GM19351 (cell line): ENCODE measurements at regions not wholly inside any gene's neighbourhood (a gene's known extent, or its start where the extent isn't known, plus 50 kb on each side); places are given as distances from the start of the nearest gene placed in this dataset.

Source experiments
- ATAC-seq: cut with Tn5 transposase; IDR thresholded peaks from one replicate; pipeline ENCODE4 v1.9.1; 2021; ENCODE audit warnings: mild to moderate bottlenecking, moderate library complexity; ENCODE audit not compliant: unreplicated experiment

- ATAC-seq, result no peak
Measured at GRCh38 chr9:129250786-129251185, 72.7 kb upstream of the IER5L start.

DNA sequence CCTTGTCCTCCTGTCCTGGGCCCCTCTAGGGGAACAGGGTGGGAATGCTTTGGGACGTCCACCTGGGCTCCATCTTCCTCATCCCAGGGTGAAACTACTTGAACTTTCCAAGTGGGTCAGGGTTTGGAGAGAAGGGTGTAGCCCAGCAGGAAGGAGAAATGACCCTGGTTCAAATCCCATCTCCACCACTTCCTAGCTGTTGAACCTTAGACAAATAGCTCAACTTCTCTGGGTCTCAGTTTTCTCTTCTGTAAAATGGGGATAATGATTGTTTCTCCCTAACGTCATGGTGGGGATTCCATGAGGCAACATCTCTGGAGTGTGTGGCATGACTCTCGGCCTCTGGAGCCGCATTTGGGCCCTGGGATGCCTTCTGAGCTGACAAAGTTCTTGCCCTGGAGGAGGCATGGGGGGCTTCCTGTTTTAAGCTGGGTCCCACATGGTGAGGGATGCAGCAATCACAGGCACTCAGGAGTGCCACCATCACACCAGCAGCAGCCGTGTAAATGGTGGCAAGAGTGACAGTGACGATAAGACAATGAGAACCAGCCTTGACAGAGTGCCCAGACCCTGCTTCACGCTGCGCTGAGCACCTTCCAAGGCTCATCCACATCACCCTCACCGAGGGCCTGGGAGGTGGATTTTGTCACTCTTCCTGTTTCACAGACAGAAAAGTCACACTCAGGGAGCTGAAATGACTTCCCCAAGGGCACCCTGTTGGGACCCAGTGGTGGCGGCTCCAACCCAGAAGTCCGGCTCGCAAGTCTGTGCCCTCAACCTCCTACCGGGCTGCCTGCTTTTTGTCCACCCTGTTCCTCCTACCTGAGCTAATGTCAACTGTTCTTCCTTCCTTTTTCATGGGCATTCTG, 69.5 kb upstream of the IER5L start:
- ATAC-seq, result no peak

GRCh38 chr9:129245276-129245675, 67.2 kb upstream of the IER5L start:
- ATAC-seq, result no peak

- ATAC-seq, result no peak
Measured at GRCh38 chr9:129242971-129243561, 65.0 kb upstream of the IER5L start.

DNA sequence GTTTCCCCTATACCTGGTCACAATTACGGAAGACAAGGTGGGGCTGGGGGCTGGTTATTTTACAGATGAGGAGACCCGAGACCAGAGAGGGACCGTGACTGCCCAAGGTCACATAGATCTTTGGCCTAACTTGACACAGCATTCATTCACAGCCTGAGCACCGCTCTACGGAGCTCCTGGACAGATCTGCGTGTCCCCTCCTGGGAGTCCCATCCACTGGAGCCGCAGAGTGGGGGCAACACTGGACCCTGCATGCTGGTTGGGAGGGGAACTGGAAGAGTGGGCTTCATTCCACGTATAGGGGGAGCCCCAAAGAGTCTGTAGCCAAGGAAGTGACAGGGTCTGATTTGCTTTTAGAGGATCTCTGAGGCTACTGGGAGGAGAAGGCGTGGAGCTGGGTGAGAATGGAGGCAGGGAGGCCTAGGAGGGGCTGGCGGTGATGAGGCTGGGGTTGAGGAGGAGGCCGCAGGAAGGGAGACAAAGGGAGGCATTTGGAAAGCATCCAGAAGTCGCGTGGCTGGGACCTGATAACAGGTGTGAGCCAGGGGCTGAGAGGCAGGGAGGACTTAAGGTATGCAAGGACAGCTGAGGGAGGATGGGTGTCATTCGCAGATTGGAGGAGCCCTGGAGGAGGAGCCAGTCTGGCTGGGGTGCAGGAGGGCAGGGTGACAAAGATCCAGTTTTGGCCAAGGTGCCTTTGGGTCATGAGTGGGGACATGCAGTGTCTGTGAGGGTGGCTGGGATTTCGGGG, 64.3 kb upstream of the IER5L start:
- no peak for ATAC-seq

DNA sequence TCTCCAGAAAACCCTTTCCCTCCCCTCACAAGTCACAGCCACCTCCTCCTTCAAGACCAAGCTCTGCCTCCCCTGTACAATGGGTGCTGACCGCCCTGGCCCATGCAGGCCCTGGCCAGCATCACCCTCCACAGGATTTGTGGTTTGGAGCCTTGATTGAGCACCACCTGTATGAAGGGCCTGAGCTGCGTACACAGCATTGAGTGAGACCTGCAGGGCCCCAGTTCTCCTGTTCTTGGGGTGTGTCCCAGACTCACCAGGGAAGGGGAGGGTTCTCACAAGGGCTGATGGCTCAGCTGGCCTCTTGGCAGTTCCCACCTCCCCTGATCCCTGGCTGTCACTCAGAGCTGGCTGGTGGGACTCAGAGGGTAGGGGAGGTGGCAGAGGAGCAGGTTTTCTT, 63.7 kb upstream of the IER5L start:
- ATAC-seq, result no peak

DNA sequence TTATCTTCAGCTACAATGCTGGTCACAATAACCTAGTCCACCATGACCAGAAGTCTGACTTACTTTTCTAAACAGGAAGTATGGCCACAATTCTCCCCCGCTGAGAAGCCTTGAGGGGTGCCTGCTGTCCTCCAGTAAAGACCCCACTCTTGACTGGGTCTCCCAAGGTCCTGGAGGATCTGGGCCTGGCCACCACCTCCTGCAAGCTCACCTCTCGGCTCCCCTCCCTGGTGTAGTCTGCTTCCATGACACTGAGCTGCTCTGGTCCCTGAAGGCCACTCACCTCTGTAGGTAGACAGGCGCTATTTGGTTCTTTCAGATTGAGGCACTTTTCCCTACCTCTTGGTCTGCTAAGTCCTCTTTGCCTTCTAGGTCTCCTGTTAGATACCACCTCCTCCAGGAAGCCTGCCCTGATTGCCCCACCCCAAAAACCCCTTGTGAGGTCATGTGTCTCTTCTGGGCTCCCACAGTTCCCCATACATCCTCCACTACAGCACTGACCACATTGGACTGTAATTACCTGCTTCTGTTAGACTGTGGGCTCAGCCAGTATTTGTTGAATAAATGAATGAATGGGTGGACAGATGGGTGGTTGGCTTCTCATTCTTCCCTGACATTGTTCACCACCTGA, 62.6 kb upstream of the IER5L start:
- ATAC-seq, result no peak

- no peak for ATAC-seq
Measured at GRCh38 chr9:129239946-129240490, 62.0 kb upstream of the IER5L start.

DNA sequence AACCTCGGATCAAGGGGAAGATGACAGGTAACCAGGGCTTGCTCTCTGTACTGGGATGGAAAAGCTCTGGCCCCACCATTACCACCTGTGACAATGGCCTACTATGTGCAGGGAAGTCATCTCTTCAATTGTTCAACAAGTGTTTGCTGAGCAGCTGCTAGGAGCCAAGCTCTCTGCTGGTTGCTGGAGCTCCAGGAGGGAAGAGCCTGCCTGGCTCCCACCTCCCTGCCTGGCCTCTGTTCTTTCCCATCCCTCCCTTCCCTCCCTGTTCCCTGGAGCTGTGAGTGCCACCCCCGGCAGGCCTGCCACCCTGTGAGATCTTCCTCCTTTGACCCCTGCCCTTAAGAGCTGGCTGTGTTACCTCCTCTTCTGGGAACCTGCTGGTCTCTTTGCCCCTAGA, 59.7 kb upstream of the IER5L start:
- ATAC-seq, result no peak

- ATAC-seq, result no peak
Measured at GRCh38 chr9:129237164-129237611, 59.1 kb upstream of the IER5L start.

DNA sequence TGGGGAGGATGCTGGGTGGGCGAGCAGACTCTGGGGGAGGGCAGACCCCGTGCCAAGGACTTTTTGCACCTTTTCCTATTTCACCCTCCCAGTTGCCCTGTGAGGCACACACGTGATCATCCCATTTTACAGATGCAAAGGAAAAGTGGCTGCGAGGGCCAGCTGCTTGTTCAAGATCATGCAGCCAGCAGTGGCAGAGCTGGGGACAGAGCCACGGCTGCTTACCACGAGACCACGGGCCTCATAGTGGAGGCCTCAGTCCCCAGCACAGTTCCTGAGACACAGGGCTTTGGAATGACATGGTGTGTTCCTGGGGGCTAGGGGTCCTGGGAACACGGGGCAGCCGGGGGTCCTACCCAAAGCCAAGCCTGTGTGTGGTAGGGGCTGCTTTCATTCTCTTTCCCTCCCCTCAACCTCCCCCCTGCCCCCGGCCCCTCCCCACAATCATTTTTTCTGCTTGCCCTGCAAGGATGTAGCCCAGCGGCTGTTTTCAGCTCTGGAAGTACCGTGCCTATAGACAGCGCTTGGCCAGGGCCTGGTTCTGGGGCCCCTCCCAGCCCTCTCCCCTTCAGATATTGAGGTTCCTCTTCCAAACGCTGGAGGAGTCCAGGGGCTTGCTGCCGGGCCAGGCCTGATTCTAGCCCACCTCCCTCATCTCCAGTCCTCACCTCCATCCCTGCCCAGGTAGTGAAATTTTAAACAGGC, 58.5 kb upstream of the IER5L start:
- no peak for ATAC-seq

DNA sequence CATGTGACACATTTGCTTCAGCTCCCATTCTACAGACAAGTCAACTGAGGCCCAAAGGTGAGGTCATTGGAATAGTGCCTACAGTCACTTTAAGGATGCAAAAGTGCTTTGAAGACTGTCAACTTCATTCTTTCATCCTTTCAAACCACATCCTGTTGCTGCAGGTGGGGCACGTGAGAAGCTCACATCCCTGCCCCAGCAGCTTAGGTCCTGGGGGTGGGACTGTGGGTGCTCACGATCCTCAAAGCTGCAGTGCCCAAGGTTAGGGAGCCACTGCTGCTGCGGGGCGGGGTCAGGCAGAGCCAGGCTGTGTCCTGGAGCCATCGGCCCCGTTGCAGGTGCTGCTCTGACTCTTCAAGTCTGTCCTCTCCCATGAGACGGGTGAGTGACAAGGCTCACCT, 57.9 kb upstream of the IER5L start:
- no peak for ATAC-seq

- no peak for ATAC-seq
Measured at GRCh38 chr9:129235041-129235930, 57.2 kb upstream of the IER5L start.

DNA sequence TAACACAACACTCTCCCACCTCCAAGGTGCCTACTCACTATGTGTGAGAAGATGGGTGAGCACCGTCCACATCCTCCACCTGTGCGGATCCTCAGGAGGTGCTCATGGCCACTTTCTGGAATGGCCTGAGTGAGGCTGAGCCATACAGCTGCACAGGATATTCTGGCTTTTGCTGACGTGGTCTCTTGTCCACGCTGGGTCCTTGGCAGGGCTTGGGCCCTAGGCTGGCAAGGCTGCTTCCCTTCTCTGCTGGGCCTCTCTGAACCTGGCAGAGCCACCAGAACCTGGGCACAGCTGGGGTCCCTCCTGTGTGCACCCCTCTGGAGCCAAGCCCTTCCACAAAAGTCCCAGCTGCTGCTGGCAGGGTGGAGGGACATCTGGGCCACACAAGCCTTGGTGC, 56.4 kb upstream of the IER5L start:
- no peak for ATAC-seq

- ATAC-seq, result no peak
Measured at GRCh38 chr9:129232839-129233591, 55.0 kb upstream of the IER5L start.

DNA sequence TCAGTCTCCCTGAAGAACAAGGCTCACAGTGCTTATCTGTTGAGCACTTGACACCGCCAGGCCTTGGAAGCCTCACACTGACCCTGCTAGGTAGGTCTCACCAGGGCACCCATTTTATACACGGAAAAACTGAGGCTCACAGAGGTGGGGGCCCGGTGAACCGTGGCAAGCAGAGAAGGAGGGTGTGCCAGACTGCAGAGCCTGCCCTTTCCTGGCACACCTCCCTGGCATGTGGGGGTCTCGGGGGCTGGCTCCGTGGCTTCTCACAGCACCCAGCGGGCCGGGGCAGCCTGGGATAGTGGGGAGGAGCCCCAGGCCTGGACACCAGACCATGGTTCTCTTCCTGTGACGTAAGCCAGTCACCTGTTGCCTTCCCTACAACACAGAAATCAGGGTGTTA, 53.7 kb upstream of the IER5L start:
- no peak for ATAC-seq

DNA sequence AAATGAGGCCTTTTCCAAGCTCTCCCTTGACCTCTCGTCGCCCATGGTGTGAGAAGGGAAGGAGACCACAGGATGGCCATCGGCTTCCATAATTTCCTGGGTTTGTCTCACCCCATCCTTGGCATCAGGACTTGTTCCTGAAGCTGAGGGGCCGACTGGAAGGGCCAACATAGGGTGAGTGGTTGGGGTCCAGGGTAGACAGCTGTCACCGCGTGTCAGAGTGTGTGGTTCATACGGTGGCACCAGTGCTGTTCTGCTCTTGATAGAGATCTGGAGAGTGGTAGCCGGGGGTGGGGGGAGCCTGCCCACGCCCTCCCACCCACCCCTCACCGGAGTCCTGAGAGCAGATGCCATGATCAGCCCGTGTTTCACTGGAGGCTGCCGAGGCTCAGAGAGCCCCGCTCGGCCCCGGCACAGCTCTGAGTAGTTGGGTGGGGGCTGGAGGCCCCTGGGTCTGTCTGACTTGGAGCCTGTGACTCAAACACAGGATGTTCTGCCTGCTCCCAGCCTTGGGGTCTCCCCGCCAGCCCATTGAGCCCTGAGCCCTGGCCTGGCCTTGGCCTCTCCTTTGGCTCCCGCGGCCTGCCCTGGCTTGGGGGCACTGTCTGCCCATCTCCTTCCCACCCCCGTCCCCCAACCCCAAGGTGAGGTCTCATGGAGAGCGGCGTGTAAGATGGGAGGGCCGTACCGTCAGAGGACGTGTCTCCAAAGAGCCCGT, 53.1 kb upstream of the IER5L start:
- ATAC-seq, result no peak

DNA sequence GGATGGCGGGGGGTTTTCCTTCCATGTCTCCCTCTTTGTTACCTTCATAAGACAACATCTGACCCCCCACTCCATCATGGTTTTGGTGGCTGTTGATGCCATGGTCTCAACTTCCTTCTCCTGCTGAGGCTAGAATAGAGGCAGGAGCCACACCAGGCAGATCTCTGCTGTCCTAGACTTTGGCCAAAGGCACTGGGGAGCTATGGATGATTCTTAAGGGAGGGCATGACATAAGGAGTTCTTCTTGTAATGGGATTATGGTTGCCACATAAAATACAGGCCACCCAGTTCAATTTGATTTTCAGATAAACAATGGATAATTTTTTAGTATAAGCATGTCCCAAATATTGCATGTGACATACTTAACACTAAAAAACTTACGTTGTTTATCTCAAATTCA, 52.2 kb upstream of the IER5L start:
- no peak for ATAC-seq
